AG10803 (cell line): ENCODE measurements at regions not wholly inside any gene's neighbourhood (a gene's known extent, or its start where the extent isn't known, plus 50 kb on each side); places are given as distances from the start of the nearest gene placed in this dataset.

Experiments used
- DNase-seq: peaks from one replicate; pipeline ENCODE4 v3.0.0; 2010; ENCODE audit warnings: low read depth
- H3K4me3 ChIP-seq: 2 replicates; pipeline ENCODE4 v1.5.1; 2011; ENCODE audit warnings: mild to moderate bottlenecking, low read length, control low read depth
- CTCF ChIP-seq: conservative IDR thresholded peaks from 2 replicates; pipeline ENCODE4 v1.5.1; 2011; ENCODE audit warnings: mild to moderate bottlenecking, low read length, control low read depth, inconsistent platforms

- no peak for DNase-seq
Observed at GRCh38 chr5:84599964-84600363, 215.3 kb upstream of the EDIL3 start.

DNA sequence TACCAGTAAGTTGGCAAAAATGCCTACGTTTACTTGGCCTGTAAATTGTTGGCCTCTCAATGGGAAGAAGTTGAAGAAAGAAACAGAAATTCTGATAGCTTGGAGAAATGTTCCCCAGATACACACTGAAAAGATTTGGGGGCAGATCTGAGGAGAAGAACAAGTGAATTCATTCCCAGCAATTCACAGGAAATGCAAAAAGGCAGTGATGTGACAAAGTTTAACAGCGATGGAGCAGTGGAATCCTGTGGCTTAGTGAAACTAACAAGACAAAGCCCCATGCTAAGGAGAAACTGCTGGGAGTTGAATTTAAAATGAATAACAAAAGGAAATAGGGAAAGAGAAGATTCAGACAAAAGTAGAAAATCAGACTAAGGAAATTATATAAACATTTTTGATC lies 213.2 kb upstream of the EDIL3 start:
- no peak overlapping the region for H3K4me3 ChIP-seq
- DNase-seq: no peak
- TF ChIP-seq CTCF: no peak

More at GRCh38 chr5:84599964-84600363, 215.3 kb upstream of the EDIL3 start:
- TF ChIP-seq CTCF: no peak
- H3K4me3 ChIP-seq: no peak overlapping the region

DNA sequence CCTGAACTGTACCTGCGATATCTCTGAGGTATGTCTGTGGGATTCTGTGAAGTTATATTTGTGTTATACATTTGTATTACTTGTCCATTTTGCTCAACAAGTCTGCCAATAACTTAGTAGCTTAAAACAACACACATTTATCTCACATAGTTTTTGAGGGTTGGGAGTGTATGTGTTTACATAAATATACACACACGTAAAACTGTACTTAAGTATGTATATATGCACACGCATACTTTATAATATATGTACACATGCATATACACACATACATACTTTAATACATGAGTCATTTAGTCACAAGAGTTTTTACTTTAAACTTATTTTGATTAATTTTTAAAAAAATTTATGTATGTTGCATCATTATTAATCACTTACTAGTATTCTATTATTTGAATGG lies 205.9 kb upstream of the EDIL3 start:
- no peak for DNase-seq
- no peak for TF ChIP-seq CTCF
- H3K4me3 ChIP-seq: no peak overlapping the region

DNA sequence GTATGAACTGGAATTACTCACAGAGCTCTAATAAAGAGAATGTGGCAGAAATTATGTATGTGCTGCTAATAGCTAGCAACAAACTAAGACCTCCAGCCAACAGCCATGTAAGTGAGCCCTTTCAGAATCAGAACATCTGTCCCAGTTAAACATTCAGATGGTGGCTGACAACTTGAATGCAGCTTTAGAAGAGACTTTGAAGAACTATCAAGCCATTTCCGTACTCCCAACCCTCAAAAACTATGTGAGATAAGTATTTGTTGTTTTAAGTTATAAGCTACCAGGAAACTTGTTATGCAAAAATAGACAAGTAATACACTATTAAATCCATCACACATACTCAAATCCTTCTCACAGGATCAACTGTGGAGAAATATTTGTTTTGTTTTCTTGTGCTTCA lies 205.2 kb upstream of the EDIL3 start:
- no peak for DNase-seq
- no peak for TF ChIP-seq CTCF
- no peak overlapping the region for H3K4me3 ChIP-seq

DNA sequence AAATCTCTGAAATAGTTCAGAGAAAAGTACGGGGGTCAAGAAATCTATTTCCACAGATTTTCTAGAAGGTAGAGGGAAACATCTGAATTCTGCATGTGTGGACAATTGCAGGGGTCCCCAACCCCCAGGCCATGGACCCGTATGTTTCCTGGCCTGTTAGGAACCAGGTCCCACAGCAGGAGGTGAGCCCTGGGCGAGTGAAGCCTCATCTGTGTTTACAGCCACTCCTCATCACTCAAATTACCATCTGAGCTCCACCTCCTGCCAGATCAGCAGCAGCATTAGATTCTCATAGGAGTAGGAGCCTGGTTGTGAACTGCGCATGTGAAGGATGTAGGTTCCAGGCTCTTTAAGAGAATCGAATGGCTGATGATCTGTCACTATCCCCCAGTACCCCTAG lies 200.5 kb upstream of the EDIL3 start:
- no peak overlapping the region for H3K4me3 ChIP-seq
- no peak for TF ChIP-seq CTCF
- DNase-seq: no peak

DNA sequence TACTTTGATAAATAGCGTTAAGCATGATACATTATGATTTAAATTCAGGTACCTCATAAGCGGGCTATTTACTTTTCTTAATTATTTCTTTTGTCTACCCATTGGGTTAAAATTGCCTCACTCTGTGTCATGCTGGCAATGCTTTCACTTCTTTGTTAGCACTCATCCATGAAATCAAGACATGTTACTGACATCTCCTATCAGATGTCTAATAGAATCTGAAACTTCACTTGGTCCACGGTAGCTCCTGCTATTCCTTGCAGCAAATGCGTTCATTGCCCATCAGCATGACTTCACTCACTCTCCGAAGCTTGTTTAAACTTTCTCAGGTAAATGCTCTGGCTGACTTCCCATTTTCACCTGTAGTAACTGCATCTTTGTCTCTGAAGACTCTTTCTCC lies 193.5 kb upstream of the EDIL3 start:
- no peak for DNase-seq
- no peak overlapping the region for H3K4me3 ChIP-seq
- no peak for TF ChIP-seq CTCF

DNA sequence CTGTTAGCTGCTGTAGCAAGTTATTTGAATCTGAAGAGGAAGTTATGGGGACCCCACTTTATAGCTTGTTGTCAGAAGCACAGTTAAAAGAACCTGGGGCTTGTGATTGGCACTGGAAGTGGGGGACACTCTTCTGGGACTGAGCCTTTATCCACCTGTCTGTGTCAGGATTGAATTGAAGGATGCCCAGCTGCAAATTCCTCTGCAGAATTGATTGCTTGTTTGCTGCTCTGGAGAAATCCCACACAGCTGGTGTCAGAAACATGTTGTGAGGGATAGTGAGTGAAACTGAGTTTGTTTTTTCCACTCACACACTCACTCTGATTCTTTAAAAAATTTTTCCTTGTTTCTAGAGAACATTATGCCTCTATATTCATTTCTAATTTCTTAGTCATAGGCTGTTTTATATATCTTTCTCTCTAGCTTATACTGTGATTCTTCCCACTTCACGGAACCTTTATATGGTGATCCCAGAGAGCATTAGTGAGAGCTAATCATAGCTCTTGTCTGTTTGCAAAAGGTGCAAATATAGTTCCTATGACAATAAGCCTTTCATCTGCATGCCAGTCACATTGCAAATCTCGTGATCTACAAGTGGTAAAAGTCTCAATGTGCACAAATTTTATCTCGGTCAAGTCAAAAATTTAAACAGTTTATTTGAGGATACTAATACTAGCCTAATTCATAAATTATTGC lies 188.5 kb upstream of the EDIL3 start:
- H3K4me3 ChIP-seq: no peak overlapping the region

More for the DNA sequence above, 188.5 kb upstream of the EDIL3 start:
- no peak for DNase-seq
- TF ChIP-seq CTCF: no peak
